NT2/D1 (cell line): ENCODE measurements at regions not wholly inside any gene's neighbourhood (a gene's known extent, or its start where the extent isn't known, plus 50 kb on each side); places are given as distances from the start of the nearest gene placed in this dataset.

Experiments used
- YY1 ChIP-seq: IDR thresholded peaks from 2 replicates; pipeline ENCODE4 v1.6.1; 2011; ENCODE audit not compliant: insufficient read length, insufficient read depth
- ZNF274 ChIP-seq: IDR thresholded peaks from 2 replicates; pipeline ENCODE4 v1.6.1; 2011; ENCODE audit warnings: mild to moderate bottlenecking, low read depth, low read length

DNA sequence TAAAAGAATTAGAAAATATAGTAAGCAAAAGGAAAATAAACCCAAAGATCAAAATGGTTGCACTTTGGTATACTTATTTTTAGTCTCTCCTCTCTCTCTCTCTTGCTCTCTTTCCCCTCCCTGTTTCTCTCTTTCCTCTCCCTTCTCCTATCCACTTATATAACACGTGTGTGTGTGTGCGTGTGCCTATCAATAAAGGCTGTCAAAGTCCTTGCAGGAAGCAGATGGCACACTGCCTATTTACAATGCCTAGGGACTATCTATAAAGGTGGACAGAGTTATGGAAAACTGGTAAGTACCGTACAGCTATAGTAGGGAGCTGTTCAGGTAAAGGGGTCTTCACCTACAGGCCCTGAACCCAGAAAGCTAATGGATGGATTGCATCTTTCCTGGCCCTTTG lies 161.6 kb downstream of the SQOR start:
- TF ChIP-seq ZNF274 (no peak), YY1 (no peak)
